HL-60 (cell line): ENCODE measurements at regions not wholly inside any gene's neighbourhood (a gene's known extent, or its start where the extent isn't known, plus 50 kb on each side); places are given as distances from the start of the nearest gene placed in this dataset.

Experiments used
- DNase-seq, 2 experiments: peaks; one replicate each; pipeline ENCODE4 v3.0.0-alpha.2; 2010 to 2020; ENCODE audit warnings: low read depth in 1 of 2, low spot score in 1 of 2
- H3K27ac ChIP-seq: fragments of 250-450 bp; sonication (Bioruptor Pico); replicated peaks from 2 replicates; pipeline ENCODE4 v1.5.1; 2020; ENCODE audit warnings: mild to moderate bottlenecking, moderate library complexity
- H3K27me3 ChIP-seq: fragments of 250-450 bp; sonication (Bioruptor Pico); 2 replicates; pipeline ENCODE4 v1.5.1; 2021; ENCODE audit warnings: mild to moderate bottlenecking, moderate library complexity; ENCODE audit not compliant: insufficient read depth, poor library complexity, severe bottlenecking
- H3K4me3 ChIP-seq: replicated peaks from 2 replicates; pipeline ENCODE4 v1.5.1; 2011; ENCODE audit warnings: mild to moderate bottlenecking, control low read depth, low read length; ENCODE audit not compliant: insufficient read depth
- GABPA ChIP-seq: IDR thresholded peaks from 2 replicates; pipeline ENCODE4 v1.6.1; 2012; ENCODE audit warnings: low read depth
- POLR2AphosphoS5 ChIP-seq: IDR thresholded peaks from 2 replicates; pipeline ENCODE4 v1.6.1; 2012; ENCODE audit warnings: low read depth
- SPI1 ChIP-seq: IDR thresholded peaks from 2 replicates; pipeline ENCODE4 v1.6.1; 2012; ENCODE audit warnings: low read depth, mild to moderate bottlenecking, borderline replicate concordance
- TF ChIP-seq, protein P1 (sequence below): IDR thresholded peaks from one replicate; pipeline ENCODE4 v1.5.1; 2011; ENCODE audit warnings: low read length, control low read depth, inconsistent platforms; ENCODE audit not compliant: insufficient read depth
- TF ChIP-seq, protein P2 (sequence below): IDR thresholded peaks from 2 replicates; pipeline ENCODE4 v1.6.1; 2012; ENCODE audit warnings: low read depth; ENCODE audit not compliant: insufficient replicate concordance

DNA sequence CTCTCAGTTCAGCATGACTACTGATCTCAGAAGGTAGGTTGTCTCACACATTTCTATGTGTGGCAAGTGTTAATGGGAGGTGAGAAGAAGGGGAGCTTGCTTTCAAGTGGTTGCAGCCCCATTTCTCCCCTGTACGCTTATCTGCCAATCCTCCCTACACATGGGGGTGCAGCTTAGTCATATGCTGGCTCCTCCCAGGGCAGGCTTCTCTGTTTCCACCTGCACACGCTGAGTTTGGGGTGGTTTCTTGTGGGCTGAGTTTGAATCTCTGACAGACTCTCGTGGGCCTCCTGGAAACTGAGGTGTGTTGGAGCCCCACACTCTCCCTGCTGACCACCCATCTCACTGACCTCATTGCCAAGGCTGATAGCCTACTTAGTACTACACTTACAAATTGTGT is 435.8 kb upstream of the MTPN start:
- Histone ChIP-seq H3K4me3 (no peak overlapping the region), H3K27ac (no peak overlapping the region), H3K27me3 (no peaks in the 10 kb centered on the region)
- no peak for DNase-seq
- TF ChIP-seq, protein P1, sequence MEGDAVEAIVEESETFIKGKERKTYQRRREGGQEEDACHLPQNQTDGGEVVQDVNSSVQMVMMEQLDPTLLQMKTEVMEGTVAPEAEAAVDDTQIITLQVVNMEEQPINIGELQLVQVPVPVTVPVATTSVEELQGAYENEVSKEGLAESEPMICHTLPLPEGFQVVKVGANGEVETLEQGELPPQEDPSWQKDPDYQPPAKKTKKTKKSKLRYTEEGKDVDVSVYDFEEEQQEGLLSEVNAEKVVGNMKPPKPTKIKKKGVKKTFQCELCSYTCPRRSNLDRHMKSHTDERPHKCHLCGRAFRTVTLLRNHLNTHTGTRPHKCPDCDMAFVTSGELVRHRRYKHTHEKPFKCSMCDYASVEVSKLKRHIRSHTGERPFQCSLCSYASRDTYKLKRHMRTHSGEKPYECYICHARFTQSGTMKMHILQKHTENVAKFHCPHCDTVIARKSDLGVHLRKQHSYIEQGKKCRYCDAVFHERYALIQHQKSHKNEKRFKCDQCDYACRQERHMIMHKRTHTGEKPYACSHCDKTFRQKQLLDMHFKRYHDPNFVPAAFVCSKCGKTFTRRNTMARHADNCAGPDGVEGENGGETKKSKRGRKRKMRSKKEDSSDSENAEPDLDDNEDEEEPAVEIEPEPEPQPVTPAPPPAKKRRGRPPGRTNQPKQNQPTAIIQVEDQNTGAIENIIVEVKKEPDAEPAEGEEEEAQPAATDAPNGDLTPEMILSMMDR = no peak
- TF ChIP-seq SPI1 (no peak), POLR2AphosphoS5 (no peak), GABPA (no peak)
- TF ChIP-seq, protein P2, sequence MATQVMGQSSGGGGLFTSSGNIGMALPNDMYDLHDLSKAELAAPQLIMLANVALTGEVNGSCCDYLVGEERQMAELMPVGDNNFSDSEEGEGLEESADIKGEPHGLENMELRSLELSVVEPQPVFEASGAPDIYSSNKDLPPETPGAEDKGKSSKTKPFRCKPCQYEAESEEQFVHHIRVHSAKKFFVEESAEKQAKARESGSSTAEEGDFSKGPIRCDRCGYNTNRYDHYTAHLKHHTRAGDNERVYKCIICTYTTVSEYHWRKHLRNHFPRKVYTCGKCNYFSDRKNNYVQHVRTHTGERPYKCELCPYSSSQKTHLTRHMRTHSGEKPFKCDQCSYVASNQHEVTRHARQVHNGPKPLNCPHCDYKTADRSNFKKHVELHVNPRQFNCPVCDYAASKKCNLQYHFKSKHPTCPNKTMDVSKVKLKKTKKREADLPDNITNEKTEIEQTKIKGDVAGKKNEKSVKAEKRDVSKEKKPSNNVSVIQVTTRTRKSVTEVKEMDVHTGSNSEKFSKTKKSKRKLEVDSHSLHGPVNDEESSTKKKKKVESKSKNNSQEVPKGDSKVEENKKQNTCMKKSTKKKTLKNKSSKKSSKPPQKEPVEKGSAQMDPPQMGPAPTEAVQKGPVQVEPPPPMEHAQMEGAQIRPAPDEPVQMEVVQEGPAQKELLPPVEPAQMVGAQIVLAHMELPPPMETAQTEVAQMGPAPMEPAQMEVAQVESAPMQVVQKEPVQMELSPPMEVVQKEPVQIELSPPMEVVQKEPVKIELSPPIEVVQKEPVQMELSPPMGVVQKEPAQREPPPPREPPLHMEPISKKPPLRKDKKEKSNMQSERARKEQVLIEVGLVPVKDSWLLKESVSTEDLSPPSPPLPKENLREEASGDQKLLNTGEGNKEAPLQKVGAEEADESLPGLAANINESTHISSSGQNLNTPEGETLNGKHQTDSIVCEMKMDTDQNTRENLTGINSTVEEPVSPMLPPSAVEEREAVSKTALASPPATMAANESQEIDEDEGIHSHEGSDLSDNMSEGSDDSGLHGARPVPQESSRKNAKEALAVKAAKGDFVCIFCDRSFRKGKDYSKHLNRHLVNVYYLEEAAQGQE = no peak

DNA sequence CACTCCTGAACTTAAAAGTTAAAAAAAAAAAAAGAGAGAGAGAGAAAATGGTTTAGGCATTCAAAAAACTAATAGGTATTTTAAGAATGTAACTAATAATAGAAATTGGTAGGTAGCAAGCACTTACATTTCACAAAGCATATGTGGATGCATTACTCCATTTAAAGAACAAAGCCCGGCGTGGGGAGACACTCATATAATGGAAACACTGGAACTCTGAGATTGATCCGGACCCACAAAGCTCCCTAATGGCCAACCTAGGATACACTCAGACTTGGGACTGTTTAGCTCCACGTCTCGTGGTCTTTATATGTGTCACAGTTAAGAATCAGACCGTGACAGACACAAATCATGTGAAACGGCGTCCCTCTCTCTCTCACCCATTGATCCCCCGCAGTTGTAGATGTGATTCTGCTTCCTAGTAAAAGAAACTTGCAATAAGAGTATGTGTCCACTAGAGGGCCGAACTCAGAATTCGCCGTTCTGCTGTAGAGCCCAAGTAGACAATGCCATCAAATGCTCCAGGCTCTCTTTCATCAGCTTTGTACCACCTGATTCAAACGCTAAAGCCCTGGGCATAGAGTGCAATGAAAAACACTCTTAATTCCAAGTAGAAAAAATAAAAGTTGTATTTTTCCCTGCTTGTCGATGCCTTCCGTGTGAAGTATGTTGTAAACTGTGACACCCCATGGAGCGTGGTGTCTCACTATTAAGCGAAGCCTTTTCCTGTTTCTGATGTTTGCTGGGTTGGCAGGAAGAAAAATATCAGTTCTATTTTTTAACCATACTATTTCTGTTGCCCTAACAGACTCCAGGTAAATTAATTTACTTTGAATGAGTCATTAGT is 429.0 kb upstream of the MTPN start:
- Histone ChIP-seq H3K4me3 (no peak overlapping the region), H3K27me3 (no peaks in the 10 kb centered on the region), H3K27ac (no peak overlapping the region)
- DNase-seq = peak; percentile 2 to 21
- TF ChIP-seq, protein P1 = peak; percentile 46
- no peak for TF ChIP-seq GABPA
- no peak for TF ChIP-seq POLR2AphosphoS5

DNA sequence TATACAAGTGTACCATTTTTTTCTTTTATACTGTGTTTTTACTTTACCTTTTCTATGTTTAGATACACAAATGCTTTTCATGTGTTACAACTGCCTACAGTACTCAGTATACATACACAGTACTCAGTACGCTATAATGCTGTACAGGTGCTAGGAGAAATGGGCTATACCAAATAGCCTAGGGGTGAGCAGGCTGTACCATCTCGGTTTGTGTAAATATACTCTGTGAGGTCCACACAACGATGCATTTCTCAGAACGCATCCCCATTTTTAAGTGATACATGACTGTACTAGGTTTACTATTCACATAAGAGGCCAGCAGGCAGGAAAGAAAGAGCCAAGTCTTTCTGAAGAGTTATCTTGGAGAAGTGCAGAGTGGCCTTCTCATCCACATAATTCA is 426.4 kb upstream of the MTPN start:
- H3K27me3 ChIP-seq = no peaks in the 10 kb centered on the region
- H3K27ac ChIP-seq = no peak overlapping the region
- DNase-seq = no peak
- TF ChIP-seq, protein P1 = no peak
- TF ChIP-seq SPI1 (no peak), GABPA (no peak), POLR2AphosphoS5 (no peak)
- TF ChIP-seq, protein P2 = no peak
- H3K4me3 ChIP-seq = no peak overlapping the region

DNA sequence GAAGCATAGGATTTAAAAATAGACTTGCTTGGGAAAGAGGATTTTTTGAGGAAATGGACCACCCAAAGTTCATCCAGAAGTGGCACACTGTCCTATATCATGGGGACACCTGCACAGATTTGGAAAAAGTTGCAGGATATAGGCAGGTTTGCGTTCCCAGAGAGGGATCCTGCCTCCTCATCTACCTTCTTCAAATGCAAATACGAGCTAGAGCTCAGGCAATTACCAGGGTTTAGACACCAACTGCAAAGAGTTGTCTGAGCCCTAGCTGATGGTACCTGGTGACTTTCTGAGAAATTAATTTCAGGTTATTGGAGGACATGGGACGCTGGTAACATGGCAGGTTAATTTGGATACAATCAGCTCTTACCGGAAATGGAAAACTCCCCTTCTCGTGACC is 423.7 kb upstream of the MTPN start:
- no peak for DNase-seq
- H3K4me3 ChIP-seq = no peak overlapping the region
- TF ChIP-seq GABPA = no peak
- TF ChIP-seq POLR2AphosphoS5 = no peak
- no peak for TF ChIP-seq SPI1
- TF ChIP-seq, protein P1 = no peak
- TF ChIP-seq, protein P2 = no peak
- H3K27me3 ChIP-seq = no peaks in the 10 kb centered on the region
- H3K27ac ChIP-seq = no peak overlapping the region
